GM12878 (cell line): ENCODE measurements at regions not wholly inside any gene's neighbourhood (a gene's known extent, or its start where the extent isn't known, plus 50 kb on each side); places are given as distances from the start of the nearest gene placed in this dataset.

Experiments used
- ATAC-seq: fragments of 200-7000 bp; cut with Tn5 transposase; 3 replicates; pipeline ENCODE4 v1.9.1; 2020; ENCODE audit warnings: mild to moderate bottlenecking, moderate library complexity
- BruUV-seq: library from RNA; stranded (reverse); fragments of 400-500 nt; replicated peaks from 2 replicates; lab custom pipeline; 2021; lab: Mats Ljungman, UMichigan
- CTCF ChIA-PET: fragments of 300-600 bp; sonication (Branson Sonifier 250); formaldehyde crosslinking; extraction: SDS; loops from one replicate; lab custom pipeline; 2021; ENCODE audit warnings: inconsistent platforms; lab: Yijun Ruan, JAX
- POLR2A ChIA-PET: fragments of 350-600 bp; formaldehyde crosslinking; extraction: SDS; loops from one replicate; lab custom pipeline; 2021; ENCODE audit warnings: inconsistent platforms; lab: Charles Lee
- RAD21 ChIA-PET: fragments of 300-600 bp; sonication (Branson Sonifier 250); formaldehyde crosslinking; loops from one replicate; lab custom pipeline; 2023; ENCODE audit warnings: antibody characterized with exemption; ENCODE audit not compliant: unreplicated experiment; lab: Charles Lee
- SMC1A ChIA-PET: fragments of 300-600 bp; sonication (Branson Sonifier 250); formaldehyde crosslinking; loops from one replicate; lab custom pipeline; 2023; ENCODE audit not compliant: unreplicated experiment, uncharacterized antibody; lab: Charles Lee
- DNase-seq: peaks from one replicate; pipeline ENCODE4 v3.0.0-alpha.2; 2011; ENCODE audit warnings: low read depth, low spot score
- FAIRE-seq: peaks from 3 replicates; lab custom pipeline; 2011; peaks lifted over from hg19 to GRCh38; lab: Jason Lieb, UNC
- H2AFZ ChIP-seq: 2 replicates; pipeline ENCODE4 v1.6.0; 2011; ENCODE audit warnings: low read depth, low read length, control low read depth; ENCODE audit not compliant: control insufficient read depth
- H3K27ac ChIP-seq: 2 replicates; pipeline ENCODE4 v1.5.1; 2011; ENCODE audit warnings: control low read depth; ENCODE audit not compliant: control insufficient read depth, insufficient read depth
- H3K27me3 ChIP-seq, 2 experiments: replicated peaks in 1 of 2; 2 replicates each; pipeline versions ENCODE4 v1.6.0 to v1.6.1; 2011; ENCODE audit warnings: low read length in 1 of 2; ENCODE audit not compliant: control insufficient read depth in 2 of 2, insufficient read depth in 2 of 2
- H3K36me3 ChIP-seq, 2 experiments: 2 replicates each; pipeline ENCODE4 v1.5.1; 2011; ENCODE audit warnings: low read length in 1 of 2; ENCODE audit not compliant: control insufficient read depth in 2 of 2, insufficient read depth in 2 of 2
- H3K4me1 ChIP-seq: 2 replicates; pipeline ENCODE4 v1.6.1; 2011; ENCODE audit warnings: mild to moderate bottlenecking, low read length, moderate library complexity, mixed read lengths; ENCODE audit not compliant: control insufficient read depth, insufficient read depth
- H3K4me2 ChIP-seq: 2 replicates; pipeline ENCODE4 v1.6.0; 2011; ENCODE audit warnings: control low read depth; ENCODE audit not compliant: control insufficient read depth, insufficient read depth
- H3K4me3 ChIP-seq: fragments of 200-600 bp; sonication (generic); 2 replicates; pipeline ENCODE4 v1.5.1; 2016
- H3K79me2 ChIP-seq: 2 replicates; pipeline ENCODE4 v1.6.0; 2011; ENCODE audit warnings: low read length; ENCODE audit not compliant: control insufficient read depth, insufficient read depth
- H3K9ac ChIP-seq: 2 replicates; pipeline ENCODE4 v1.8.0; 2011; ENCODE audit warnings: low read length, control low read depth, mixed read lengths; ENCODE audit not compliant: control insufficient read depth, insufficient read depth
- H3K9me3 ChIP-seq: replicated peaks from 3 replicates; pipeline ENCODE4 v1.5.1; 2011; ENCODE audit warnings: mild to moderate bottlenecking, low read length; ENCODE audit not compliant: control insufficient read depth, insufficient read depth
- H4K20me1 ChIP-seq: 2 replicates; pipeline ENCODE4 v1.6.0; 2011; ENCODE audit not compliant: control insufficient read depth, insufficient read depth
- E2F8 ChIP-seq: fragments of 450-650 bp; IDR thresholded peaks from 2 replicates; pipeline ENCODE4 v1.6.1; 2018; ENCODE audit warnings: mild to moderate bottlenecking, low read depth, moderate library complexity; ENCODE audit not compliant: partially characterized antibody
- HDAC6 ChIP-seq: fragments of 200-600 bp; sonication (generic); IDR thresholded peaks from one replicate; pipeline ENCODE4 v1.8.0; 2017; ENCODE audit warnings: antibody characterized with exemption; ENCODE audit not compliant: unreplicated experiment
- KLF5 ChIP-seq: fragments of 450-650 bp; IDR thresholded peaks from 2 replicates; pipeline ENCODE4 v1.6.1; 2014; ENCODE audit warnings: mild to moderate bottlenecking; ENCODE audit not compliant: partially characterized antibody
- MAX ChIP-seq: IDR thresholded peaks from 2 replicates; pipeline ENCODE4 v1.6.1; 2012; ENCODE audit warnings: low read depth, low read length, improper control_type of control experiment
- RAD21 ChIP-seq: IDR thresholded peaks from 2 replicates; pipeline ENCODE4 v1.6.1; 2011; ENCODE audit warnings: mild to moderate bottlenecking, low read depth, low read length, moderate library complexity; ENCODE audit not compliant: insufficient read depth
- RBBP5 ChIP-seq: fragments of 200-600 bp; sonication (generic); conservative IDR thresholded peaks from 2 replicates; pipeline ENCODE4 v1.6.1; 2016
- RUNX3 ChIP-seq: IDR thresholded peaks from 2 replicates; pipeline ENCODE4 v1.6.1; 2012; ENCODE audit warnings: low read length, inconsistent platforms
- WGBS: methylation state at CpG from one replicate; pipeline ENCODE4 v1.1.6; 2016; ENCODE audit warnings: low lambda C conversion rate; ENCODE audit not compliant: insufficient replicate concordance, insufficient coverage; ENCODE audit errors: missing lambda C conversion rate; 5-methylcytosine and 5-hydroxymethylcytosine counted together
- in situ Hi-C: fragments of 300-500 bp; cut with MboI; formaldehyde crosslinking; loops from 9 replicates; pipeline ENCODE4 v1.14.3; 2018; ENCODE audit warnings: mixed read lengths
- intact Hi-C: fragments of 100-400 bp; cut with micrococcal nuclease; formaldehyde crosslinking; loops from one replicate; pipeline ENCODE4 v1.14.2; 2022; ENCODE audit not compliant: unreplicated experiment

GRCh38 chr10:106309376-106309775, 855.1 kb downstream of the SORCS1 start:
- ATAC-seq (no peak), DNase-seq (no peak), FAIRE-seq (no peak)
- H3K36me3 ChIP-seq: no peaks in the 10 kb centered on the region
- no peaks in the 10 kb centered on the region for H3K27me3 ChIP-seq
- 26% methylated on average over 2 of the region's 2 CpGs for WGBS
- ChIA-PET CTCF (no interaction called here), POLR2A (no interaction called here), RAD21 (no interaction called here), SMC1A (no interaction called here)
- no TSS peak for BruUV-seq
- no peak overlapping the region for H3K27ac ChIP-seq
- in situ Hi-C loops (no loop called here), intact Hi-C loops (no loop called here)
- no peaks in the 10 kb centered on the region for H3K9me3 ChIP-seq
- H3K4me1 ChIP-seq: no peaks in the 10 kb centered on the region
- H3K79me2 ChIP-seq: no peaks in the 10 kb centered on the region
- H2AFZ ChIP-seq: no peak overlapping the region
- H3K4me2 ChIP-seq: no peak overlapping the region
- H4K20me1 ChIP-seq: no peaks in the 10 kb centered on the region
- no peak for TF ChIP-seq HDAC6
- no peak for TF ChIP-seq KLF5
- TF ChIP-seq RBBP5: no peak
- TF ChIP-seq RUNX3: no peak
- no peak for TF ChIP-seq E2F8
- TF ChIP-seq RAD21: no peak
- TF ChIP-seq MAX: no peak
- no peak overlapping the region for H3K4me3 ChIP-seq
- H3K9ac ChIP-seq: no peak overlapping the region
